ENCODE measurements at regions not wholly inside any gene's neighbourhood (a gene's known extent, or its start where the extent isn't known, plus 50 kb on each side); places are given as distances from the start of the nearest gene placed in this dataset.

GRCh38 chr12:53820514-53821306 is 68.9 kb upstream of the CISTR start:
- no peak for TF ChIP-seq CTCF (IDR thresholded peaks at IDR 0.05; ENCODE audit: low read length, missing control alignments)
- peak; percentile 9 for DNase-seq (ENCODE audit: low read depth)
- no peak overlapping the region for H3K4me3 ChIP-seq (replicated peaks; ENCODE audit: low read depth, low read length)

- no peak overlapping the region for H3K4me3 ChIP-seq (replicated peaks; ENCODE audit: low read depth, low read length)
- no peak for TF ChIP-seq CTCF (IDR thresholded peaks at IDR 0.05; ENCODE audit: low read length, missing control alignments)
Measured at GRCh38 chr12:53824001-53824712, 72.4 kb upstream of the CISTR start.

GRCh38 chr12:53825246-53826081 is 73.7 kb upstream of the CISTR start:
- no peak for TF ChIP-seq CTCF (IDR thresholded peaks at IDR 0.05; ENCODE audit: low read length, missing control alignments)
- H3K4me3 ChIP-seq (replicated peaks; ENCODE audit: low read depth, low read length): no peak overlapping the region
- DNase-seq (ENCODE audit: low read depth): no peak

More at GRCh38 chr12:53824001-53824712, 72.4 kb upstream of the CISTR start:
- DNase-seq (ENCODE audit: low read depth): no peak

GRCh38 chr12:53827306-53827705 is 75.5 kb upstream of the CISTR start:
- TF ChIP-seq CTCF (IDR thresholded peaks at IDR 0.05; ENCODE audit: low read length, missing control alignments): no peak
- H3K4me3 ChIP-seq (replicated peaks; ENCODE audit: low read depth, low read length): no peak overlapping the region
- DNase-seq (ENCODE audit: low read depth): no peak

- no peak for DNase-seq (ENCODE audit: low read depth)
- TF ChIP-seq CTCF (IDR thresholded peaks at IDR 0.05; ENCODE audit: low read length, missing control alignments): no peak
- H3K4me3 ChIP-seq (replicated peaks; ENCODE audit: low read depth, low read length): no peak overlapping the region
Measured at GRCh38 chr12:53828598-53828997, 76.8 kb upstream of the CISTR start.

- no peak for TF ChIP-seq CTCF (IDR thresholded peaks at IDR 0.05; ENCODE audit: low read length, missing control alignments)
- H3K4me3 ChIP-seq (replicated peaks; ENCODE audit: low read depth, low read length): no peak overlapping the region
- DNase-seq (ENCODE audit: low read depth): no peak
Measured at GRCh38 chr12:53829130-53829819, 77.5 kb upstream of the CISTR start.

Measured in fibroblast of pulmonary artery (primary cell).